ENCODE measurements at regions not wholly inside any gene's neighbourhood (a gene's known extent, or its start where the extent isn't known, plus 50 kb on each side); places are given as distances from the start of the nearest gene placed in this dataset.

DNA sequence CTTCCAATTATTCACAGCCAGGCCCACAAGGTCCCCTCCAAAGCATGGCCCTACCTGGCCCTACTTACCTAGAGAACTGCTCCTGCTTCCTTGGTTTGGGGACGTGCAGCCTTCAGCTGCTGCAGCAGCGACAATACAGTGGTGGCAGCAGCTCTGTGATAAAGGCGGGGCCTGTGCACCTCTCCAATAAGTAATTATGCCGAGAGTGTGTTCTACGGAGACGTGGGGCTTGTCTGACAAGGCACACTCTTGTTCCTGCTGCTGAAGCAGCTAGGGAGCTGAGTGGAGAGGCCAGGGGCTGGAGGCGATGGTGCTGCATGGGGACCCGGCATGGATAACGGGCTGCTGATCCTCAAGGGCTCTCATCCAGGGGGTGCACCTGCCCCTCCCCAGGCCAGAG lies 98.0 kb upstream of the THY1 start:
- DNase-seq (ENCODE audit: low spot score): no peak
- H3K4me3 ChIP-seq: no peak overlapping the region
- H3K27ac ChIP-seq: no peak overlapping the region
- TF ChIP-seq, protein P1, sequence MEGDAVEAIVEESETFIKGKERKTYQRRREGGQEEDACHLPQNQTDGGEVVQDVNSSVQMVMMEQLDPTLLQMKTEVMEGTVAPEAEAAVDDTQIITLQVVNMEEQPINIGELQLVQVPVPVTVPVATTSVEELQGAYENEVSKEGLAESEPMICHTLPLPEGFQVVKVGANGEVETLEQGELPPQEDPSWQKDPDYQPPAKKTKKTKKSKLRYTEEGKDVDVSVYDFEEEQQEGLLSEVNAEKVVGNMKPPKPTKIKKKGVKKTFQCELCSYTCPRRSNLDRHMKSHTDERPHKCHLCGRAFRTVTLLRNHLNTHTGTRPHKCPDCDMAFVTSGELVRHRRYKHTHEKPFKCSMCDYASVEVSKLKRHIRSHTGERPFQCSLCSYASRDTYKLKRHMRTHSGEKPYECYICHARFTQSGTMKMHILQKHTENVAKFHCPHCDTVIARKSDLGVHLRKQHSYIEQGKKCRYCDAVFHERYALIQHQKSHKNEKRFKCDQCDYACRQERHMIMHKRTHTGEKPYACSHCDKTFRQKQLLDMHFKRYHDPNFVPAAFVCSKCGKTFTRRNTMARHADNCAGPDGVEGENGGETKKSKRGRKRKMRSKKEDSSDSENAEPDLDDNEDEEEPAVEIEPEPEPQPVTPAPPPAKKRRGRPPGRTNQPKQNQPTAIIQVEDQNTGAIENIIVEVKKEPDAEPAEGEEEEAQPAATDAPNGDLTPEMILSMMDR (IDR thresholded peaks at IDR 0.05): no peak

- DNase-seq (ENCODE audit: low spot score): no peak
- no peak overlapping the region for H3K4me3 ChIP-seq
- TF ChIP-seq, protein P1 (IDR thresholded peaks at IDR 0.05): no peak
- no peak overlapping the region for H3K27ac ChIP-seq
Measured at GRCh38 chr11:119520400-119520799, 97.4 kb upstream of the THY1 start.

DNA sequence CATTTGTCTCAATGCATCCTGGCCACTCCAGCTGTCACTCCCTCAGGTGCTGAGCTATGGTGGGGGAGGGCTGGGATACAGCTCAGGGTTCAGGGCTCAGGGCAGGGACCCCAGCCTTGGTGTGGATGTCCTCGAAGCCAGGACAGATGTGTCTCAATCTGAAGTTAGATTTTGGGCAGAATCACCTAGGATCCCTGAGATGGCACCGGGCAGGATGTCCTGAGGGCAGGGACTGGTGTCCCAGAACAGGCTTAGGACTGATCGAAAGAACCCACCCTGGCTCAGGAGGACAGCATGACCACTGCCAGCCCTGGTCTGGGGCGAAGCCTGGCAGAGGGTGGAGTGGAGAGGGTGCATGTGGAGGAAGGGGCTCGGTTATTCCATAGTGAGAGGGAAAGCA lies 96.8 kb upstream of the THY1 start:
- TF ChIP-seq, protein P1 (IDR thresholded peaks at IDR 0.05): no peak
- Histone ChIP-seq H3K27ac (no peak overlapping the region), H3K4me3 (no peak overlapping the region)
- DNase-seq (ENCODE audit: low spot score): no peak

- DNase-seq (ENCODE audit: low spot score): no peak
- Histone ChIP-seq H3K27ac (no peak overlapping the region), H3K4me3 (no peak overlapping the region)
- TF ChIP-seq, protein P1 (IDR thresholded peaks at IDR 0.05): no peak
Measured at GRCh38 chr11:119518746-119519730, 96.1 kb upstream of the THY1 start.

DNA sequence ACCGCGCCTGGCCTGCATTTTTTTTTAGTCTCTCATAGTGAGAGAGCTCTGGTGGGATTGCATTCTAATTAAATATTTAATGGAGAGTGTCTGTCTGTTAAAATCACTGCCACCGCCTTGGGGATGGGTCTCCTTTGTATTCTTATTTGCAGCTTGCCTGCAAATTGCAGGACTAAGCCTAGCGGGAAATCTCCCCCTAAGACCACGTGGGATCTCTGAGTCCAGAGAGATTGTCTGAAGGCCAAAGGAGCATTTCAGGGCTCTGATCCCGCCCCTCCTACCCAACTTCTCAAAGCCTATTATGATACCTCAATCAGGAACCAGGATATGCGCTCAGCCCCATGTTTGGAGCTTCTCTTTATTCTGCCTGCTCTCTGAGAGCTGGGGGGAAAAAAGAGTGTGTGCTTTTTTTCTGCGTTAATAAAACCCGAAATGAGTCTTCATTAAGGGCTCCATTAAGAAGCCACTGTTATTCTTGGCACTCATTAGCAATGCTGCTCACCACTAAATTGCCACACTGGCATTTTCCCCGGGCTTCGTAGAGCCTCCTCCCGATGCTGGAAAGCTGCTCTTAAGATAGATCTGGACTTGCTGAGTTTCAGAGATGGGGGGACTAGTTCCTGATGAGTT lies 92.9 kb upstream of the THY1 start:
- no peak overlapping the region for H3K4me3 ChIP-seq
- TF ChIP-seq, protein P1 (IDR thresholded peaks at IDR 0.05): no peak
- H3K27ac ChIP-seq: no peak overlapping the region
- DNase-seq (ENCODE audit: low spot score): no peak

DNA sequence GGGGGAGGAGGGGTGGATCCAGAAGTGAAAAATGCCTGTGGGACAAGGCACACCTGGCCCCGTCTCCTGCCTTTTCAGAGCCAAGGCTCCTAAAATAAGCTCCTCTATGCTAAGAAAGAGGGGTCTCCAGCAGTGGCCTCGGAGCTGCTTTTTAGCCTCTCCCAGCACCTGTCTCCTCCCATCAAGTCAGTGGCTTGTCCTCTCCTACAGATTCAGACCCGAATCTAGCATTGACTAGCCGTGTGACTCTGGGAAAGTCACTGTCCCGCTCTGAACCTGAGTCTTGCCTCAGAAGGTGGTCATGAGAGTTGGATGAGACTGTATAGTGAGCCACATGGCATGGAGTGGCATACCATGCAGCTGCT lies 90.8 kb upstream of the THY1 start:
- H3K4me3 ChIP-seq: no peak overlapping the region
- no peak overlapping the region for H3K27ac ChIP-seq
- DNase-seq (ENCODE audit: low spot score): no peak
- TF ChIP-seq, protein P1 (IDR thresholded peaks at IDR 0.05): no peak
